Sigmoid colon (tissue), 6 donors: ENCODE measurements at regions not wholly inside any gene's neighbourhood (a gene's known extent, or its start where the extent isn't known, plus 50 kb on each side); places are given as distances from the start of the nearest gene placed in this dataset.
"Not testable (repeated sequence)": the region's sequence is repeated elsewhere in the genome, so short reads cannot be mapped to it uniquely, and the experiment has no call there.

Experiments
- DNase-seq: peaks from one replicate; pipeline ENCODE4 v3.0.0-alpha.2; 2019
- H3K27ac ChIP-seq, 4 donors: fragments of 200-600 bp; sonication (generic); one replicate each; pipeline ENCODE4 v1.5.1; 2016 to 2019; ENCODE audit warnings: mild to moderate bottlenecking in 1 of 4
- H3K27me3 ChIP-seq, 3 donors: fragments of 200-600 bp; sonication (generic); one replicate each; pipeline ENCODE4 v1.5.1; 2019; ENCODE audit warnings: mild to moderate bottlenecking in 1 of 3
- H3K36me3 ChIP-seq, 4 donors: fragments of 200-600 bp; sonication (generic); one replicate each; pipeline ENCODE4 v1.5.1; 2016 to 2019
- H3K4me1 ChIP-seq, 4 donors: fragments of 200-600 bp; sonication (generic); one replicate each; pipeline ENCODE4 v1.5.1; 2017 to 2019
- H3K4me3 ChIP-seq, 4 donors: fragments of 200-600 bp; sonication (generic); one replicate each; pipeline ENCODE4 v1.5.1; 2017 to 2019; ENCODE audit warnings: mild to moderate bottlenecking in 2 of 4, moderate library complexity in 1 of 4
- H3K9me3 ChIP-seq, 4 donors: fragments of 200-600 bp in 3 of 4; sonication (generic) in 3 of 4; one replicate each; pipeline versions ENCODE4 v1.5.1 to v1.6.1; 2013 to 2019
- EP300 ChIP-seq, 4 donors: sonication (generic); formaldehyde crosslinking; IDR thresholded peaks; one replicate each; pipeline ENCODE4 v1.6.1; 2017; ENCODE audit warnings: antibody characterized with exemption in 4 of 4
- POLR2A ChIP-seq, 2 donors: fragments of 450-650 bp; IDR thresholded peaks; one replicate each; pipeline ENCODE4 v1.6.1; 2016; ENCODE audit warnings: antibody characterized with exemption in 2 of 2, mild to moderate bottlenecking in 2 of 2, moderate library complexity in 2 of 2
- POLR2AphosphoS5 ChIP-seq, 4 donors: sonication (generic); formaldehyde crosslinking; IDR thresholded peaks; one replicate each; pipeline ENCODE4 v1.6.1; 2017; ENCODE audit warnings: antibody characterized with exemption in 4 of 4
- WGBS, 2 donors: extraction: QIAGEN DNeasy Blood & Tissue Kit; methylation state at CpG; one replicate each; pipeline ENCODE4 v1.1.7; 2013; 5-methylcytosine and 5-hydroxymethylcytosine counted together
- intact Hi-C: fragments of 100-400 bp; cut with DNase I; formaldehyde crosslinking; loops from one replicate; pipeline ENCODE4 v1.15.1; 2023
- TF ChIP-seq, protein P1 (sequence below), 4 experiments: fragments of 450-650 bp in 3 of 4; fragments of 200-600 bp in 1 of 4; IDR thresholded peaks; one replicate each; pipeline ENCODE4 v1.5.1; 2016 to 2019; ENCODE audit warnings: antibody characterized with exemption in 4 of 4, mild to moderate bottlenecking in 3 of 4, moderate library complexity in 2 of 4
- donor health status: healthy with polysubstance abuse.
- donor health status: healthy.

DNA sequence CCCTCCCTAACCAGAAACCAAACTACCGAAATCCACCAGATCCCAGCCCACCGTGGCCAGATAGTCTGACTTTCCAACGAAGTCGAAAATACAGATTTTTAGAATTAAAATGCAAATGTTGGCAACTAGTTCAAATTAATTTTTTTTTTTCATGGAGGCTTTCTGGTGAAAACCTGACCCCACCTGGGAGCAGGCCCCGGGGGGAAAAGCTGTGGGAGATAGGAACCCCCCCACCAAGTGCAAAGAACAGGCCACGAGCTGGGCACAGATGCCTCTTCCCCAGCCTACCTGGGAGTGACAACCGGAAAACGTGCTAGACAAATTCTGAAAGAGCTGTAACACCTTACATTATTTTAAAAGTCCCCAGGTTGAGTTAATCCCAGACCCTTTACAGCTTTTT is 333.8 kb downstream of the PREX1 start:
- no peaks in the 10 kb centered on the region for H3K9me3 ChIP-seq
- no peak overlapping the region for H3K27ac ChIP-seq
- no peaks in the 10 kb centered on the region for H3K36me3 ChIP-seq
- intact Hi-C loops: no loop called here
- H3K4me3 ChIP-seq: no peak overlapping the region
- no peak for DNase-seq
- H3K4me1 ChIP-seq: no peaks in the 10 kb centered on the region
- WGBS, 2 donors: 70 to 78% methylated on average over 8 of the region's 8 CpGs
- no peak for TF ChIP-seq POLR2A (IDR thresholded peaks at IDR 0.05)
- TF ChIP-seq POLR2AphosphoS5 (IDR thresholded peaks at IDR 0.05): no peak
- no peak for TF ChIP-seq EP300 (IDR thresholded peaks at IDR 0.05)
- TF ChIP-seq, protein P1, sequence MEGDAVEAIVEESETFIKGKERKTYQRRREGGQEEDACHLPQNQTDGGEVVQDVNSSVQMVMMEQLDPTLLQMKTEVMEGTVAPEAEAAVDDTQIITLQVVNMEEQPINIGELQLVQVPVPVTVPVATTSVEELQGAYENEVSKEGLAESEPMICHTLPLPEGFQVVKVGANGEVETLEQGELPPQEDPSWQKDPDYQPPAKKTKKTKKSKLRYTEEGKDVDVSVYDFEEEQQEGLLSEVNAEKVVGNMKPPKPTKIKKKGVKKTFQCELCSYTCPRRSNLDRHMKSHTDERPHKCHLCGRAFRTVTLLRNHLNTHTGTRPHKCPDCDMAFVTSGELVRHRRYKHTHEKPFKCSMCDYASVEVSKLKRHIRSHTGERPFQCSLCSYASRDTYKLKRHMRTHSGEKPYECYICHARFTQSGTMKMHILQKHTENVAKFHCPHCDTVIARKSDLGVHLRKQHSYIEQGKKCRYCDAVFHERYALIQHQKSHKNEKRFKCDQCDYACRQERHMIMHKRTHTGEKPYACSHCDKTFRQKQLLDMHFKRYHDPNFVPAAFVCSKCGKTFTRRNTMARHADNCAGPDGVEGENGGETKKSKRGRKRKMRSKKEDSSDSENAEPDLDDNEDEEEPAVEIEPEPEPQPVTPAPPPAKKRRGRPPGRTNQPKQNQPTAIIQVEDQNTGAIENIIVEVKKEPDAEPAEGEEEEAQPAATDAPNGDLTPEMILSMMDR (IDR thresholded peaks at IDR 0.05): no peak
- H3K27me3 ChIP-seq: no peaks in the 10 kb centered on the region

DNA sequence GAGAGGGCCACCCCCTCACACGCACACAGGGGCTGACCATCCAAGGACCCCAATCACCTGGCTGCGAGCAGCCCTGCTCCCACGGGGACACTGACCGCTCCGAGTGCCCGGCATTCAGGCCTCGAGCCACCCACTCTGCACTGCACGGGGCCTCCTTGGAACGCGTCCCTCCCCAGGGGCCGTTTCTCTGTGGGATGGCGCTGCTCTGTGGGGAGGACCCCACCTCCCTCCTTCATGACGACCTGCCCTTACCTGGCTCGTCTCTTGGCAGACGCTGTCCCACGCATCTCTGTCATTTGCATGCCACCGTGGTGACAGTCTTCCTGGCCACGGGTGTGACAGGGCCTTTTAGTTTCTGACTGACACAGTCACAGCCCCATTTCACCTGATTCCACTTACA is 334.5 kb downstream of the PREX1 start:
- intact Hi-C loops: not testable (repeated sequence)

DNA sequence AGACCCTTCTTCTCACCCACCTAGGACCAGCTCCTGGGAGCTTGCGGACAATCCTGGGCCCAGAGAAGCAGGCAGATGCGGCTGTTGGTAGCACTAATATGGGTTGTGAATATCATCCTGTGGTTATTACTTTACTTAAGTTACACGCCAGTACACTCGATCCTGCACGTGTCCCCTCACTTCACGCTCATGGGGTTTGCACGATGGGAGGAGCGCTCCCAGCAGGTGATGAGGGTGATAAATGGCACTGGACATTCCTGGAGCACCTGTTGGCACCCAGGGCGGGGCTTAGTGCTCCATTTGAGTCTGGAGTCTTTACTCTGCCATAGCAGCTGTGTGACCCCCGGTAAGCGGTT is 335.1 kb downstream of the PREX1 start:
- Histone ChIP-seq H3K4me1 (no peaks in the 10 kb centered on the region), H3K27me3 (no peaks in the 10 kb centered on the region), H3K36me3 (no peaks in the 10 kb centered on the region), H3K27ac (no peak overlapping the region), H3K9me3 (no peaks in the 10 kb centered on the region), H3K4me3 (no peak overlapping the region)
- no peak for TF ChIP-seq EP300 (IDR thresholded peaks at IDR 0.05)
- WGBS, 2 donors: 69 to 91% methylated on average over 11 of the region's 11 CpGs
- DNase-seq: no peak
- intact Hi-C loops: no loop called here

More for the DNA sequence above, 334.5 kb downstream of the PREX1 start:
- H3K27ac ChIP-seq, H3K27me3 ChIP-seq, H3K36me3 ChIP-seq, H3K9me3 ChIP-seq, H3K4me3 ChIP-seq, H3K4me1 ChIP-seq, DNase-seq: not testable (repeated sequence)
- 66 to 76% methylated on average over 18 of the region's 18 CpGs for WGBS, 2 donors

DNA sequence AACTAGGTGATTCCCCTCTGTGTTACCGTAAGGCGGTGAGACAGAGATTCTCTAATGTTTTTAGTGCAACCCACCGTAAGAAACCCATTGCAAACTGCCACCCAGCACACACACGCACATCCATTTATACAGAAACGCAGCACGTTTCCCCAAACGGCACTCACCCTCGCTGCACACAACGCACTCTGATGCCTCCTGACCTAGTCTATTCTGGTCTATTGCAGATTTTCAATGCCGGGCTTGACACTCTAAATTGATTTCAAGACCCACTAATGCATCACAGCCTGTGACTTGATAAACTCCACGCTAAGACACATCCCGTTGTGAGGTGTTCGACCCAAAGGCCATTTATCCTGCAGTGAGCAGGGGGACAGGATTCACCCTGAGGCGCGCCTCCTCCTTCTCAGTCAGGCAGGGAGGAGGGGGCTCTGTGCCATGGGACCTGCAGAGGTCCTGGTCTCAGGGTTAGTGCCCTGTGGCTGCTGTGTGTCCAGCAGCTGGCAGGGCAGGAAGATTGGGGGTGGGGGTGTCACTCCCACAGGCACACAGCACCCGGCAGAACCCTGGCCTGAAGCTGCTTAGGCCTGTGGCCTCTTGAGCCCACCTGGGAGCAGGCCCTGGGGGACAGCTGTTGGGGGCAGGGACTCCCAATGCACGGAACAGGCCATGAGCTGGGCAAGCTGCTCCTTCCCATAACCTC is 335.6 kb downstream of the PREX1 start:
- H3K27me3 ChIP-seq: no peaks in the 10 kb centered on the region
- no peak overlapping the region for H3K27ac ChIP-seq
- no peaks in the 10 kb centered on the region for H3K9me3 ChIP-seq
- no peaks in the 10 kb centered on the region for H3K4me1 ChIP-seq
- intact Hi-C loops: no loop called here
- no peaks in the 10 kb centered on the region for H3K36me3 ChIP-seq
- TF ChIP-seq, protein P1 (IDR thresholded peaks at IDR 0.05): no peak
- TF ChIP-seq POLR2AphosphoS5 (IDR thresholded peaks at IDR 0.05) (no peak), EP300 (IDR thresholded peaks at IDR 0.05) (no peak), POLR2A (IDR thresholded peaks at IDR 0.05) (no peak)
- WGBS, 2 donors: 81 to 86% methylated on average over 17 of the region's 17 CpGs
- DNase-seq: no peak
- no peak overlapping the region for H3K4me3 ChIP-seq

DNA sequence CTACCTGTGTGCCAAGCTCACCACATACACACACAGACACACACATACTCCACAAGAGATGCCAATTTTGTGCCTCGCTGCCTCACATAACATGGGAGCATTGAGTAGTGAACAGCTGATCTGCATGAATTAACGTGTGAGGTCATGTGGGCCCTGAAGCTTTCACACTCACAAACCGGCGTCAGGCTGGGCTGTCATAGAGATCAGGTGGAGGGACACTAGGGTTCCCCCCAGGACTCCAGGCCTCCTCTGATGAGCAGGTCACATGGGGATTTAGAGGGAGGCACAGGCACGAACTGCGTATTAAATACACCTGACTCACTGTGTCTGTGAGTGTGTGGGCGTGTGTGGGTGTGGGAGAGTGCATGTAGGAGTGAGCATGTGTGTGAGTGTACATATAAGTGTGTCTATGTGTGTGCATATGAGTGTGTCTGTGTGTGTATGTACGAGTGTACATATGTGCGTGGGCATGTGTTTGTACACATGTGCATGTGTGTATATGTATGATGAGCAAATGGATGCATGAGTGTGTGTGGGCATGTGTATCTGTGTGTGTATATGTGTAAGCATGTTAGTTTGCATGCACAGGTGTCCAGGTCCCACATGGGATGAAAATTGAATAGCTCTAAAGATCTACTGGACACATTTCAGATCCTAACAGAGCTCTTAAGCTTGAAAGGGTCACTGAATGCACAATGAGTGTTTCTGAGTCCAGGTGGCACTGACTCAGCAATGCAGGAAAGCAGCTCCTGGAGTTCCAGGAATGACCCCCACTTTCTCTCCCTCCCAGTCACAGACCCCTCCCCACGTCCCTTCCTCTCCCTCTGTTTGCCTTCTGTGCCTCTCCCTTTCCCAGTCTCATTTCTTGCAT is 336.6 kb downstream of the PREX1 start:
- 51 to 76% methylated on average over 10 of the region's 10 CpGs for WGBS, 2 donors
- no peak for TF ChIP-seq POLR2AphosphoS5 (IDR thresholded peaks at IDR 0.05)
- no peak for TF ChIP-seq EP300 (IDR thresholded peaks at IDR 0.05)
- no peak for TF ChIP-seq POLR2A (IDR thresholded peaks at IDR 0.05)
- TF ChIP-seq, protein P1 (IDR thresholded peaks at IDR 0.05): no peak
- peak; percentile 35 for DNase-seq
- H3K4me1 ChIP-seq: no peaks in the 10 kb centered on the region
- H3K9me3 ChIP-seq: no peaks in the 10 kb centered on the region
- intact Hi-C loops: no loop called here
- H3K36me3 ChIP-seq: no peaks in the 10 kb centered on the region
- H3K4me3 ChIP-seq: no peak overlapping the region
- H3K27ac ChIP-seq: no peak overlapping the region
- no peaks in the 10 kb centered on the region for H3K27me3 ChIP-seq

DNA sequence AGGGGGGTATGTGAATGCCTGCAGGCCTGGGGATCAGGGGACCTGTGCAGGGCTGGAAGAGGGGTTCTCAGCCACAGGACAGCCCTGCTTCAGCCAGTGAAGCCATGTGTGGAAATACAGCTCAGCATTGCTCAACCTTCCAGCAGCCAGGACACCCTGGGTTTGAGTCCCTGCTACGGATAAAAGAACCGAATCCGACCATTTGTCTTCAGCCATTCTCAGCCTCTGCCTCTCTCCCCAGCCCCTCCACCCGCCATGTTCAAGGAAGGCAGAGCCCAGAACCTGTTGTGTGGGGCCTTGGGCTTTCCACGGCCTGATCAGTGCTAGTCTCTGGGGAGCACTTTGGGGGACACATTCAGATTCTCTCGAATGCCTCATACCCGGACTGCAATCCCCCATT is 337.5 kb downstream of the PREX1 start:
- 71 to 78% methylated on average over 7 of the region's 7 CpGs for WGBS, 2 donors
- H3K4me1 ChIP-seq, H3K27me3 ChIP-seq, H3K36me3 ChIP-seq, DNase-seq, intact Hi-C loops, H3K4me3 ChIP-seq, H3K27ac ChIP-seq, H3K9me3 ChIP-seq: not testable (repeated sequence)
